ENCODE measurements at regions not wholly inside any gene's neighbourhood (a gene's known extent, or its start where the extent isn't known, plus 50 kb on each side); places are given as distances from the start of the nearest gene placed in this dataset.
"Not testable (repeated sequence)": the region's sequence is repeated elsewhere in the genome, so short reads cannot be mapped to it uniquely, and the experiment has no call there.

GRCh38 chr10:84600947-84601346 lies 272.6 kb downstream of the CCSER2 start:
- no peaks in the 10 kb centered on the region for H3K9me3 ChIP-seq (ENCODE audit: low read depth, low read length, poor library complexity, severe bottlenecking)
- DNase-seq (ENCODE audit: low spot score) = no peak
- ChIA-PET CTCF (no interaction called here), POLR2A (ENCODE audit: low non-redundant PET) (no interaction called here)
- no peaks in the 10 kb centered on the region for H3K36me3 ChIP-seq (ENCODE audit: insufficient read depth, low read length, poor library complexity, severe bottlenecking)
- intact Hi-C loops (cut with micrococcal nuclease; ENCODE audit: unreplicated experiment) = no loop called here
- no peaks in the 10 kb centered on the region for H3K4me1 ChIP-seq (ENCODE audit: insufficient read depth, low read length, poor library complexity, severe bottlenecking)
- H3K27ac ChIP-seq (ENCODE audit: low read depth, low read length, poor library complexity, severe bottlenecking) = no peak overlapping the region
- no TSS peak for BruUV-seq (replicated peaks)
- TF ChIP-seq EZH2 (IDR thresholded peaks at IDR 0.05; ENCODE audit: borderline replicate concordance, low read depth, low read length, poor library complexity, severe bottlenecking) (no peak), CTCF (conservative IDR thresholded peaks at IDR 0.05; ENCODE audit: low read depth, low read length) (no peak)
- H3K4me3 ChIP-seq (ENCODE audit: low read depth, low read length, poor library complexity, severe bottlenecking) = no peak overlapping the region
- H3K27me3 ChIP-seq (replicated peaks; ENCODE audit: insufficient read depth, low read depth, low read length, poor library complexity) = peaks cover 13% of the 10 kb centered on the region

- CTCF ChIA-PET = not testable (repeated sequence)
Measured at GRCh38 chr10:84602543-84602942, 274.2 kb downstream of the CCSER2 start.

GRCh38 chr10:84603971-84604370 lies 275.6 kb downstream of the CCSER2 start:
- Histone ChIP-seq H3K27me3 (replicated peaks; ENCODE audit: insufficient read depth, low read depth, low read length, poor library complexity) (peaks cover 20% of the 10 kb centered on the region), H3K4me3 (ENCODE audit: low read depth, low read length, poor library complexity, severe bottlenecking) (no peak overlapping the region), H3K36me3 (ENCODE audit: insufficient read depth, low read length, poor library complexity, severe bottlenecking) (no peaks in the 10 kb centered on the region), H3K9me3 (ENCODE audit: low read depth, low read length, poor library complexity, severe bottlenecking) (no peaks in the 10 kb centered on the region), H3K4me1 (ENCODE audit: insufficient read depth, low read length, poor library complexity, severe bottlenecking) (no peaks in the 10 kb centered on the region), H3K27ac (ENCODE audit: low read depth, low read length, poor library complexity, severe bottlenecking) (no peak overlapping the region)
- DNase-seq (ENCODE audit: low spot score) = no peak
- intact Hi-C loops (cut with micrococcal nuclease; ENCODE audit: unreplicated experiment) = no loop called here
- ChIA-PET CTCF (no interaction called here), POLR2A (ENCODE audit: low non-redundant PET) (no interaction called here)
- TF ChIP-seq CTCF (conservative IDR thresholded peaks at IDR 0.05; ENCODE audit: low read depth, low read length) (no peak), EZH2 (IDR thresholded peaks at IDR 0.05; ENCODE audit: borderline replicate concordance, low read depth, low read length, poor library complexity, severe bottlenecking) (no peak)
- BruUV-seq (replicated peaks) = no TSS peak

More at GRCh38 chr10:84602543-84602942, 274.2 kb downstream of the CCSER2 start:
- H3K9me3 ChIP-seq (ENCODE audit: low read depth, low read length, poor library complexity, severe bottlenecking); H3K27ac ChIP-seq (ENCODE audit: low read depth, low read length, poor library complexity, severe bottlenecking); intact Hi-C loops (cut with micrococcal nuclease; ENCODE audit: unreplicated experiment); H3K4me3 ChIP-seq (ENCODE audit: low read depth, low read length, poor library complexity, severe bottlenecking); H3K36me3 ChIP-seq (ENCODE audit: insufficient read depth, low read length, poor library complexity, severe bottlenecking); BruUV-seq (replicated peaks); DNase-seq (ENCODE audit: low spot score); H3K4me1 ChIP-seq (ENCODE audit: insufficient read depth, low read length, poor library complexity, severe bottlenecking); POLR2A ChIA-PET (ENCODE audit: low non-redundant PET): not testable (repeated sequence)
- peaks cover 14% of the 10 kb centered on the region for H3K27me3 ChIP-seq (replicated peaks; ENCODE audit: insufficient read depth, low read depth, low read length, poor library complexity)

- no peak overlapping the region for H3K27ac ChIP-seq (ENCODE audit: low read depth, low read length, poor library complexity, severe bottlenecking)
- no peak for DNase-seq (ENCODE audit: low spot score)
- intact Hi-C loops (cut with micrococcal nuclease; ENCODE audit: unreplicated experiment) = no loop called here
- H3K4me1 ChIP-seq (ENCODE audit: insufficient read depth, low read length, poor library complexity, severe bottlenecking) = no peaks in the 10 kb centered on the region
- peaks cover 18% of the 10 kb centered on the region for H3K27me3 ChIP-seq (replicated peaks; ENCODE audit: insufficient read depth, low read depth, low read length, poor library complexity)
- BruUV-seq (replicated peaks) = no TSS peak
- POLR2A ChIA-PET (ENCODE audit: low non-redundant PET) = no interaction called here
- no peak for TF ChIP-seq CTCF (conservative IDR thresholded peaks at IDR 0.05; ENCODE audit: low read depth, low read length)
- no peak for TF ChIP-seq EZH2 (IDR thresholded peaks at IDR 0.05; ENCODE audit: borderline replicate concordance, low read depth, low read length, poor library complexity, severe bottlenecking)
- no peaks in the 10 kb centered on the region for H3K9me3 ChIP-seq (ENCODE audit: low read depth, low read length, poor library complexity, severe bottlenecking)
- no peaks in the 10 kb centered on the region for H3K36me3 ChIP-seq (ENCODE audit: insufficient read depth, low read length, poor library complexity, severe bottlenecking)
- H3K4me3 ChIP-seq (ENCODE audit: low read depth, low read length, poor library complexity, severe bottlenecking) = no peak overlapping the region
- CTCF ChIA-PET = no interaction called here
Measured at GRCh38 chr10:84605802-84606201, 277.4 kb downstream of the CCSER2 start.
